Peyer's patch (tissue), 4 donors: ENCODE measurements at regions not wholly inside any gene's neighbourhood (a gene's known extent, or its start where the extent isn't known, plus 50 kb on each side); places are given as distances from the start of the nearest gene placed in this dataset.

Experiments used
- POLR2A ChIP-seq, 2 donors: fragments of 450-650 bp; IDR thresholded peaks; one replicate each; pipeline ENCODE4 v1.5.1; 2017; ENCODE audit warnings: antibody characterized with exemption in 2 of 2, mild to moderate bottlenecking in 2 of 2, moderate library complexity in 2 of 2
- TF ChIP-seq, protein P1 (sequence below), 6 experiments: fragments of 450-650 bp in 4 of 6; fragments of 200-600 bp in 2 of 6; sonication (generic) in 1 of 6; IDR thresholded peaks; one replicate each; pipeline ENCODE4 v1.5.1; 2017 to 2019; ENCODE audit warnings: antibody characterized with exemption in 6 of 6, mild to moderate bottlenecking in 3 of 6, moderate library complexity in 1 of 6

DNA sequence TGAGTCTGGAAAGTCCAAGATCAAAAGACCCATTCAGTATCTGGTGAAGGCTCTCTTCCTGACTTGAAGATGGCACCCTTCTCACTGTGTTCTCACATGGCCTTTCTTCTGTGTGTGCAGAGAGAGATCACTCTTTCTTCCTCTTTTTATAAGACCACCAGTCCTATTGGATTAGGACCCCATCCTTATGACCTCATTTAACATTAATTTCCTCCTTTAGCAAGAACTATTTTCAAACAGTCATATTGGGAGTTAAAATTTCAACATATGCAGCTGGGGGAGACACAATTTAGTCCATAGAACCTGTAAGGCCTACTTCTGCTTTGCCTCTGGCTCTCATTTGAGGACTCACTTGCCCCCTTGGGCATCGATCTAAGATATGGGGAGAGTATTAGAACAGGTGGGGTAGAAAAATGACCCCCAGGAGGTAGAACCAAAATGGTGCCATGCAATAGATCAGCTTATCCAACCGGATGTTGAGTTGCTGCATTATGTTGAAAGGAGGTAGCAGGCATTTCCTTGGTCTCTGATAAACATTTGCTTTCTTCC, 78.4 kb upstream of the ATXN1 start:
- TF ChIP-seq, protein P1, sequence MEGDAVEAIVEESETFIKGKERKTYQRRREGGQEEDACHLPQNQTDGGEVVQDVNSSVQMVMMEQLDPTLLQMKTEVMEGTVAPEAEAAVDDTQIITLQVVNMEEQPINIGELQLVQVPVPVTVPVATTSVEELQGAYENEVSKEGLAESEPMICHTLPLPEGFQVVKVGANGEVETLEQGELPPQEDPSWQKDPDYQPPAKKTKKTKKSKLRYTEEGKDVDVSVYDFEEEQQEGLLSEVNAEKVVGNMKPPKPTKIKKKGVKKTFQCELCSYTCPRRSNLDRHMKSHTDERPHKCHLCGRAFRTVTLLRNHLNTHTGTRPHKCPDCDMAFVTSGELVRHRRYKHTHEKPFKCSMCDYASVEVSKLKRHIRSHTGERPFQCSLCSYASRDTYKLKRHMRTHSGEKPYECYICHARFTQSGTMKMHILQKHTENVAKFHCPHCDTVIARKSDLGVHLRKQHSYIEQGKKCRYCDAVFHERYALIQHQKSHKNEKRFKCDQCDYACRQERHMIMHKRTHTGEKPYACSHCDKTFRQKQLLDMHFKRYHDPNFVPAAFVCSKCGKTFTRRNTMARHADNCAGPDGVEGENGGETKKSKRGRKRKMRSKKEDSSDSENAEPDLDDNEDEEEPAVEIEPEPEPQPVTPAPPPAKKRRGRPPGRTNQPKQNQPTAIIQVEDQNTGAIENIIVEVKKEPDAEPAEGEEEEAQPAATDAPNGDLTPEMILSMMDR (IDR thresholded peaks at IDR 0.05), result no peak
- TF ChIP-seq POLR2A (IDR thresholded peaks at IDR 0.05), result no peak
